Gastrocnemius medialis (tissue), 4 donors: ENCODE measurements at regions not wholly inside any gene's neighbourhood (a gene's known extent, or its start where the extent isn't known, plus 50 kb on each side); places are given as distances from the start of the nearest gene placed in this dataset.

Source experiments
- POLR2A ChIP-seq, 2 donors: fragments of 450-650 bp; IDR thresholded peaks; one replicate each; pipeline ENCODE4 v1.6.1; 2017; ENCODE audit warnings: antibody characterized with exemption in 2 of 2, mild to moderate bottlenecking in 2 of 2, moderate library complexity in 2 of 2
- TF ChIP-seq, protein P1 (sequence below), 5 experiments: fragments of 450-650 bp in 3 of 5; fragments of 200-600 bp in 2 of 5; sonication (generic) in 2 of 5; IDR thresholded peaks in 4 of 5; conservative IDR thresholded peaks in 1 of 5; 1 replicate in 4 of 5; 2 replicates in 1 of 5; pipeline ENCODE4 v1.5.1; 2016 to 2019; ENCODE audit warnings: antibody characterized with exemption in 5 of 5, mild to moderate bottlenecking in 3 of 5, moderate library complexity in 3 of 5

DNA sequence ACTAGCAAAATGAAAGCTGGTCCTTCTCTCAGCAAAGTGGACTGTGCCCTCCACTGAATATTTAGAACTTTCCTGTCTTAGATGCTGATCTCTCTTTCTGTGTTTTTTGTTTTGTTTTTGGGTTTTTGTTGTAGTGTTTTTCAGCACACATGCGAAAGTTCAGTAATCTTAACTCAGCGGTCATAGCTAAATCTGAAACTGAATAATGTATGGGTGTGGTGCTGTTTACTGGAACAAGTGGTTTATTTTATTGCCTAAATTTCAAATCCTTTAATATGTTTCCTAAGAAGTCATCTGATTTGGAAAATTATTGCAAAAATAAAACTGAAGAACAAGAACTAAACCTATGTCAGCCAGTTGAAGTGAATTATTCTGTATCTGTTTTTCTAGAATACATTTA lies 116.0 kb upstream of the LRIG3 start:
- TF ChIP-seq, protein P1, sequence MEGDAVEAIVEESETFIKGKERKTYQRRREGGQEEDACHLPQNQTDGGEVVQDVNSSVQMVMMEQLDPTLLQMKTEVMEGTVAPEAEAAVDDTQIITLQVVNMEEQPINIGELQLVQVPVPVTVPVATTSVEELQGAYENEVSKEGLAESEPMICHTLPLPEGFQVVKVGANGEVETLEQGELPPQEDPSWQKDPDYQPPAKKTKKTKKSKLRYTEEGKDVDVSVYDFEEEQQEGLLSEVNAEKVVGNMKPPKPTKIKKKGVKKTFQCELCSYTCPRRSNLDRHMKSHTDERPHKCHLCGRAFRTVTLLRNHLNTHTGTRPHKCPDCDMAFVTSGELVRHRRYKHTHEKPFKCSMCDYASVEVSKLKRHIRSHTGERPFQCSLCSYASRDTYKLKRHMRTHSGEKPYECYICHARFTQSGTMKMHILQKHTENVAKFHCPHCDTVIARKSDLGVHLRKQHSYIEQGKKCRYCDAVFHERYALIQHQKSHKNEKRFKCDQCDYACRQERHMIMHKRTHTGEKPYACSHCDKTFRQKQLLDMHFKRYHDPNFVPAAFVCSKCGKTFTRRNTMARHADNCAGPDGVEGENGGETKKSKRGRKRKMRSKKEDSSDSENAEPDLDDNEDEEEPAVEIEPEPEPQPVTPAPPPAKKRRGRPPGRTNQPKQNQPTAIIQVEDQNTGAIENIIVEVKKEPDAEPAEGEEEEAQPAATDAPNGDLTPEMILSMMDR (IDR thresholded peaks at IDR 0.05 in 4 of 5, conservative IDR thresholded peaks at IDR 0.05 in 1 of 5), result no peak
- no peak for TF ChIP-seq POLR2A (IDR thresholded peaks at IDR 0.05)
